HG02798 (cell line): ENCODE measurements at regions not wholly inside any gene's neighbourhood (a gene's known extent, or its start where the extent isn't known, plus 50 kb on each side); places are given as distances from the start of the nearest gene placed in this dataset.
"Not testable (repeated sequence)": the region's sequence is repeated elsewhere in the genome, so short reads cannot be mapped to it uniquely, and the experiment has no call there.

Experiments
- ATAC-seq: cut with Tn5 transposase; IDR thresholded peaks from one replicate; pipeline ENCODE4 v1.9.1; 2021; ENCODE audit warnings: mild to moderate bottlenecking; ENCODE audit not compliant: unreplicated experiment, poor library complexity

DNA sequence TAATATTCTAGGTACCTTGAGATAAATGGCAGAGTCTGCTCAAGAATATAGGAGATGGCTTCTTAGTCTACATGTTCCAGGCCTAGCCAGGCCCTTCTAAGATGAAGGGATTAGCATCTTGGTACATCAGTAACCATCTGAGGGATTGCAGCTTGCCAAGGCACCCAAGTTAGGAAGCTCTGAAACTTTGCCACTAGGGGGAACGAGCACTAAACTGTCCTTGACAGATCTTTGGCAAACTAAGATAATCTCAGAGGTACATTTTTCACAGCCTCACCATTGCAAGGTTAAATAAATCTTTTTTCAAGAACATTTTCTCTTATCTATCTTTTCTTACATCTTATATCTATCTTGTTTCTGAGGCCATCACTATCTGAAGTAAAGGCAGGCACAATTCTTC lies 351.2 kb downstream of the RAP2B start:
- no peak for ATAC-seq

DNA sequence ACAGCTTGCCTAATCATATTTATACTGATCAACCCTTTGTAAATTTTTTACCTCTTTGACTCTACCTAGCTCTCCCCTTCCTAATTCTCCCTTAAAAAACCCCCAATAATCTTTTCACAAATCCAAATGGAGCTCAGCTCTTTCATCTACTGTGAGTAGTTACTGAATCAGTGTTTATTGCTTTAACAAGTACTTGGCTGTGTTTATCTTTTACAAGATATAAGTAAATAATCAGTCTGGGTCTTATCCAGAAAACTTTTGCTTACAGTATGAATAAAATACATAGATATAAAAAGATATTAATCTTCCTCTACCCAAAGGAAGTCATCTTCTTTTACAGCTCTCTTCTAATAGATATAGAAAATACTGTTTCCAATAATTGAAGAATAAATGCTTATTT lies 366.4 kb downstream of the RAP2B start:
- no peak for ATAC-seq

DNA sequence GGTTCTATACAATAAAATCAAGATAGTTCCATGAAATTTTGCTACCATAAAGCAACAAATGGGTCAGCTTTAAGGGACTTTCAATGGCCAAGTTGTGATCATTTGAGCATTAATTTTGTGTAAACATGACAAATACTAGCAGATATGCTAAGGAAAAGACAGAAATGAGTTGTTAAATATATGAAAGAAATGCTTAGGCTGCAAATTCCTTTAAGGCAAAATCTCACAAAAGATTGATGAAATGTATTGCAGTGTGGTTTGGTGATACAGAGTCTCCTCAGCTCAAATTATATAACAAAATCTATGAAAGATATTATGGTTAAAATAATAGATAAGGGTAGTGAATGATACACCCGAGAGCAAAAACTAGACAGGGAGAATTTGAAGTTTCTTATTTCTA lies 377.2 kb downstream of the RAP2B start:
- ATAC-seq, result no peak

DNA sequence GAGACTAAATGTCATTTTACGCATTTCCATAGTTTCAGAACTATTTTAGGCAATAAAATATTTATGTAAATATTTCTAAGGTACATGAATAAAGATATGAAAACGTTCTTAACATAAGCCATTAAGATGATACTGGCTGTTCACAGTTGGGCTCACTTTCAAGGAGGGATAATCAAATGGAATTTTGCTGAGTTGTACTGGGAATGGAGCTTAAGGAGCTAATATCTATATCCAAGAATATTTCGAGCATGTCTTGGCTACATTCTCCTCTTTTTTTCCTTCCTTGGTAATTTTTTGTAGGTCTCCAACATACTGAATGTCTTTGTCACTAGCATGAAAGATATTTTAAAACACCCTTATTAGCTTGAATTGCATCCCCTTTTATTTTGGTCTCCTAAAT lies 383.4 kb downstream of the RAP2B start:
- ATAC-seq, result no peak

DNA sequence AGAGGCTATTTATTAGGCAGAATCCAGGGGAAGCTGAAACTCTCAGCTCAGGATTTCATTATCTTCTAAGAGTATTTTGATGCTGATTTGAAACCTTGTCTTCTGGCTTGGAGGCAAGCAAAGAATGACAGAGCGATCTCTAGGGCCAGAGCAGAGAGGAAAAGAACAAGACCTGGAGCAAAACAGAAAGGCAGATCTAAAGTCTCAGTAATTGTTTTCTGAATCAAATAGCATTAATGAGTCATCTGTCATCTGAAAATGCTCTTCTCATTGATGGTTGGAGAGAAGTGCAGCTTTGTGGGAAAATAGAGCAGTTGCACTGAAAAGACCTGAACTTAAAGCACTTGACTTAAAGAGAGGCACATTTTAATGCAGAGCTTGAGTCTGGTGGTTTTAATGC lies 385.9 kb downstream of the RAP2B start:
- ATAC-seq, result no peak

DNA sequence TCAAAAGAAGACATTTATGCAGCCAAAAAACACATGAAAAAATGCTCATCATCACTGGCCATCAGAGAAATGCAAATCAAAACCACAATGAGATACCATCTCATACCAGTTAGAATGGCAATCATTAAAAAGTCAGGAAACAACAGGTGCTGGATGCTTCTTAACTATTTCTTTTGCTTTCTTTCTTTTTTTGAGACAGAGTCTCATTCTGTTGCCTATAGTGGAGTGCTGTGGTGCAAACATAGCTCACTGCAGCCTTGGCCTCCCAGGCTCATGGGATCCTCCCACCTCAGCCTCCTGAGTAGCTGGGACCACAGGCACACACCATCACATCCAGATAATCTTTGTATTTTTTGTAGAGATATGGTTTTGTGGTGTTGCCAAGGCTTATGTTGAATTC lies 387.7 kb downstream of the RAP2B start:
- ATAC-seq, result not testable (repeated sequence)

DNA sequence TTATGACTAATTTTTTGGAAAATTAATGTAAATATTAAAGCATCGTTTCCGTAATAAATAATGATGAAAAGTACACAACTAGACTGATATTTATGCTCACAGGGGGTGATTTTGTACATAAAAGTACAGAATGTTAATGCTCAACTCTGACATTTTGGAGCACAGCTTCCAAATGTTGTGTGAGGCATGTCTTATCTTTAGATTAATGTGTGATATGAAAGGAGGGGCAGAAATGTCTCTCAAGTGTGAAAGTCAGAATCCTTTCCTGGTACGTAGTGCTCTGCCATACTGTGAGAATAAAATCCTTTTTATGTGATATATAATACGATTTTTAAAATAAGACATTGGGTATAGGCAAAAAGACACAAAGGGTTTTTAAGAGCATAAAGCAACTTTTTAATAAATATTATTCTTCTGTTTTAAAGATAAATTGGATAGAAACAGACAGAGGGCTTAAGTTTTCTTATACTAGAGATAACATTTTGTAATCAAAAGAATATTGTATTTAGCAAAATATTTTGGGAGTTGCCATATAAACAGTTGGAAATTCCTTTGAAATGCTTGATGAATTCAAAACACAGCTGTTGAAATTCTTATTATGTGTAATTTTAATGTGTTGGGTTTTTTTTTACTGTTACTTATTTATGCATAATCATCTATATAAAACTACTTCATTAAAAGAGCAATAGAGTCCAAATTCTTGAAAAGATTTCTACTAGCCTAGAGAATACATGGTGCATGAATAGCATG lies 389.7 kb downstream of the RAP2B start:
- no peak for ATAC-seq

DNA sequence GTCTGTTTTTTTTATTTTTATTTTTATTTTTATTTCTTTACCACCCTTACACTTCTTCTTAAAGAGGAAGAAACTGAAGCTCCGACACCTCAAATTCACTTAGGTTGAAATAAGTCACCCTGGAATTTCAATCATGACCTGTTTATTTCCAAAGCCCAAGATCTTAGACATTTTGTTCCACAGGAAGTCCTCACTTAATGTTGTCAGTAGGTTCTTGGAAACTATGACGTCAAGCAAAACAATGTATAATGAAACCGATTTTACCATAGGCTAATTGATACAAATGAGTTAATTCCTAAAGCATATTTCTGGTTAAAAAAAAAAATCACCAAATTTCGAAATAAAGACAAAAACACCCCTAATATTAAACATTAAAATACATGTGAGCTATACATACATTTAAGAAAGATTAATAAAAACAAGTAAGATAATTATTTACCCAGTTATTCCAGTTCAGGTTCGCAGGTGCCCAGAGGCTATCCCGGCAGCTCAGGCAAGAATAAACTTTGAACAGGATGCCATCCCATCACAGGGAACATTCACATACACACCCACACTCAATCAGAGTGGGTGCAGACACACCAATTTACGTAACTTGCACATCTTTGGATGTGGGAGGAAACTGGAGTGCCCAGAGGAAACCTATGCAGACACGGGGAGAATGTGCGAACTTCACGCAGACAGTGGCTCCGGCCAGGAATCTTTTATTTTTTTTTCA lies 391.0 kb downstream of the RAP2B start:
- no peak for ATAC-seq

DNA sequence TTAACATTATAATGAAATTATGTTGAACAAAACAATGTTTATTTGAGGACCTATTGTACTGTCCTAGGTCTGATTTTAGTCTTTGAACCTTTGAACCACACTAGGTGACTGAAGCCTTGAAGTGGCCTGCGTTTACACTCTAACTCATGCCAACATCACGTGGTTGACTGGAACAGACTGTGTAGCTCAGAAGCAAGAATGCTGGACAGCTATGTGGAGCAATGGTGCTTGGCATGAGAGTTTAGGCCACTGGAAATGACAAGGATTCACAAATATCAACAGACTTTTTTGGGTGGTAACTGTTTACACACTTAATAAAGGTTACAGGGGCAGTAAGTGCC lies 391.5 kb downstream of the RAP2B start:
- ATAC-seq, result no peak

DNA sequence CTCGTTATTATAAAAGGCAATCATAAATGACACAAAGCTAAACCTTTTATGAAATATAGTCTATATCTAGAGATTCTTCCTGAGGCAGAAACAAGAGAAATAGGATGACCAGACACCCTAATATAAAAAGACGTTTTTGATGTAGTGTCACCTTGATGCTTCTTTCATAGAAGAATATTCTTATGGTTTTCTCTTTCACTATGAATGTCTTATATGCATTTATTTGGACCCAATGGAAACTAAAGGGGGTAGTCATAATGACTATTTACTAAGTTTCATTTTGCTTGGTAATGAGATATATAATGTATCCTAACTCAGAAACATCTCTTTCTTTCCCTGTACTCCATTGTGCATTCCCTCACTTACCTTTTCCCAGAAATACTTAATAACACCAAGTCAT lies 393.9 kb downstream of the RAP2B start:
- ATAC-seq, result no peak

DNA sequence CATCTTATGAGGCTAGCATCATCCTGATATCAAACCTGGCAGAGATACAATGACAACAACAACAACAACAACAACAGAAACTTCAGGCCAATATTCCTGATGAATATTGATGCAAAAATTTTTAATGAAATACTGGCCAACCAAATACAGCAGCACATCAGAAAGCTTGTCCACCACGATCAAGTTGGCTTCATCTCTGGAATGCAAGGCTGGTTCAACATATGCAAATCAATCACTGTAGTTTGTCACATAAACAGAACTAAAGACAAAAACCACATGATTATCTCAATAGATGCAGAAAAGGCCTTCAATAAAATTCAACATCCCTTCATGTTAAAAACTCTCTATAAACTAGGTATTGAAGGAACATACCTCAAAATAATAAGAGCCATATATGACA lies 397.3 kb downstream of the RAP2B start:
- not testable (repeated sequence) for ATAC-seq

DNA sequence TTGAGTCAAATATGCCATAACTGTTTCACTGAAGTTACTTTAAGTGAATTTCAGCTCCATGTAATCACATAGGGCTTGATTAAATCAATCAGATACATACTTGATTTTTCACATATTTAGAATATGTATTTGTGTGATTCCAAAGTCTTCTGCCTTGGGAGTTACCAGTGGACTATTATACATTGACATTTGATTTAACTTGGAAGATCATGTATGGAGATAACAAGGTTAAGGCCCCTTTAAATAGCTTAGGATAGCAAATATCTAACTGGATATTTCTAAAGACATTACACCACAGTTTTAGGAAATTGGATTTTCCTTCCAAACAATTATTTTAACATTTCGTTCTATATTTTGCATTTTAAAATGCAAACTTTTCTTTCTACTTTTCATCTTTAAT lies 405.0 kb downstream of the RAP2B start:
- ATAC-seq, result no peak

DNA sequence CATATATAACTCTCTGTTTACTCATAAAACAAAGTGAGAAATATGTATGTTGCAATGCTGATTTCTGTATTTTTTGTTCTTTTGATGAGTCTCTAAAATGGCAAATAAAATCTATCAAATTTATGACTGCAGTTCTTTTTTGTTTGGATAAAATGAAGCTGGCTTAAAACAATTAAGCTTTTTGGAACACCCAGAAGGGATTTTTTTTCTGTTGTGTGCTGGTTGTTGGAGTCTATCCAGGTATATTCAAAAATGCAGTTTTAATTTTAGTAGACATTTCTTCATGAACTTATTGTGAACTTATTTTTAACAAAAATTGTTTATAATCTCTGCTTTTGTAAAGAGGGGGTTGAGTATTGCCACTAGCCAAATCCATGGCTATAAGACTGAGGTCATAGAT lies 405.5 kb downstream of the RAP2B start:
- no peak for ATAC-seq

DNA sequence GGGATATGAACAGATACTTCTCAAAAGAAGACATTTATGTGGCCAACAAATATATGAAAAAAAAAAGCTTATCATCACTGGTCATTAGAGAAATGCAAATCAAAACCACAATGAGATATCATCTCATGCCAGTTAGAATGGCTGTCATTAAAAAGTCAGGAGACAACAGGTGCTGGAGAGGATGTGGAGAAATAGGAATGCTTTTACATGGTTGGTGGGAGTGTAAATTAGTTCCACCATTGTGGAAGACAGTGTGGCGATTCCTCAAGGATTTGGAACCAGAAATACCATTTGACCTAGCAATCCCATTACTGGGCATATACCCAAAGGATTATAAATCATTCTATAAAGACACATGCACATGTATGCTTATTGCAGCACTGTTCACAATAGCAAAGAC lies 408.5 kb downstream of the RAP2B start:
- not testable (repeated sequence) for ATAC-seq

DNA sequence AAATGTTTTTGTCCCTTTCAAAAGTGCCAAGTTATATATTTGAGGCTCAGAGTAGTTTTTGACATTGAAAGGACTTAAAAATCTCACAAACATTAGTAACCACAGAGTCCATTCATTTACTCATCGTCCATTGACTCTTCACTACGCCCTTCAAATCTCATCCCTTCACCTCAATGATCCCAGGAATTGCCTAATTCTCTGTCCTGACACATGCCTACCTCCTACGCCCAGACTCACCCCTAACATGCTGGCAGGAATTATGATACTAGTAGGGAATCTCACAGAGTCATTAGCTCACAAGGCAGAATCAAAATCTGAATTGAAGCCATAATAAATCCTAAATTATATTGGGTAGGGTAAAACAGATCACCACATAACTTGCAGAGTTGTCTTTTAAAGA lies 410.1 kb downstream of the RAP2B start:
- ATAC-seq, result no peak

DNA sequence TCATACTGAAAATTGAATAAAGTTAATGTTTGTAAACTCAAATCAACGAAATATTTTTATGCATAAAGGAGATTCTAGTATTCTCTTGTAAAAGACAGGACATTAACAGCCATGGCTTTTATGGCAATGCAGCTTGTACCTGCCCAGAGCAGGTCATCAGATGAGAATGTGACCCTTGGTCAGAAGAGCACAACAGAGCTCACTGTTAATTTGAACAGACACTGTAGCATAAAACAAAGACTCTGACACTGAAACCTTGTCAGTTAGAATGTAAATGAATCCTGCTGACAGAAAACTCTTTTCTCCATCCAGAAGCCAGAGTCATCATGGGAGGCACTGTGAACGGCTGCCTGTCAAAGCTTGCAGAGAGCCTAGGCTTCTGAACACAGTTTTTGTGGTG lies 410.6 kb downstream of the RAP2B start:
- no peak for ATAC-seq

DNA sequence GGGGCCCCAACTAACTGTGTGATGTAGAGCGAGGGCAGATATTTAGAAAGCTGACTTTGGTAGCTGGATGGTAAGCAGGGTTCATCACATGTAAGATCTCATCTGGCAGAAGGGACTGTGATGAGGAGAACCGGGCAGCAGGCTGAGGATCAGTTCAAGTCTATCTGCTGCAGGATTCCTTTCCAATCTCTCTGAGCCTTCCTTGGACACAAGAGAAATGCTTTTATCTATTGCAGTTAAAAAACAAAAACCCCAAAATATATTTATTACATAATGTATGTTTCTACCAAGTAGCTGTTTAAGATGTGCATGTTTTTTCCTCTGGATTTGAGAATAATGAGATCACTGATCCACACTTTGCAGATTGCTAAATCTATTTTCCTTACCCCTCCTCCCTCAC lies 411.5 kb downstream of the RAP2B start:
- ATAC-seq, result no peak

DNA sequence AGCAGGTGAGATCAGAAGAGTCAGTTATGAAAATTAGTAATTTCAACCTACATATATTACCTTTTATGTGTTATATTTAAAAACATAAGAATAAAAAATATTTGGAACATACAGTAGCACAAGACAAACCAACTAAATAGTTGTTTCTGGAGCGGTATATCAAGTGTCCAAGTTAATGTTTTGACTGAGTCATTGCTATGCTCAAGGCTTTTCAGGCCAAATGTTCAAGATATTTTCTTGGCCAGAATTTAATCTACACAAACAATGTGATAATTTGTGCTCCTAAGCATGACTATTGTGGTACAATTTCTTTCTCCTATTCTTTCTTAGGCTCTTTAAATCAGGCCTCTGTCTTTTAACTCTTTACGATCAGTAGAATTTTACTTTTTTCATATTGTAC lies 412.4 kb downstream of the RAP2B start:
- no peak for ATAC-seq

DNA sequence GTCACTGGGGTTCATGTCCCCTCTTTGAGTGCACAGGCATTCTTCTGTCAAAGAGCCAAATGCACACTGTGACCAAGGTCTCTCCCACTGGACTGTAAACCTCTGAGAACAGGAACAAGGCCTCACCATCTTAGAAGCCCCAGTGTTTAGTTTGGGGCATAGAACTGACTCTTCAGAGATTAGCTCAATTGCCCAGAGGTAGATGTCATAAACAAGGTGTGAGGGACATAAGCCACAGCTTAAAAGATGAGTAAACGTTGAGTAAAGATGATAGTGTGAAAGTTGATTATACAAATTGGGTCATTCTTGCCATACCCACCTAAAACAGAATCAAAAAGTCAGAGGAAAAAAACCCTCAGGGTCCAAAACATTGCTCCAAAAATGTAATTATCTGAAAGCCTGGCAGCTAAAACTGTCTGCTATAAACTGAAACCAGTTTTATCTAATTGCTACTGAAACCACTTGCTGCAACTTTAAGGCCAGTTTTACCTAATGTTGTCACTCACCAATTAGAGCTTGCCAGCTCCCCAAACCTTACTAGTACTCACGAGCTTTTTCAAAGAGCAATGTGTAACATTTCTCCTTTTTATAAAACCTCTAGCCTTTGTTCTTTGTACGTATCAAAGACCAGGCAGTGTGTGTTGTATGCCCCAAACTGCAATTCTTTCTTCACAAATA lies 415.2 kb downstream of the RAP2B start:
- no peak for ATAC-seq

DNA sequence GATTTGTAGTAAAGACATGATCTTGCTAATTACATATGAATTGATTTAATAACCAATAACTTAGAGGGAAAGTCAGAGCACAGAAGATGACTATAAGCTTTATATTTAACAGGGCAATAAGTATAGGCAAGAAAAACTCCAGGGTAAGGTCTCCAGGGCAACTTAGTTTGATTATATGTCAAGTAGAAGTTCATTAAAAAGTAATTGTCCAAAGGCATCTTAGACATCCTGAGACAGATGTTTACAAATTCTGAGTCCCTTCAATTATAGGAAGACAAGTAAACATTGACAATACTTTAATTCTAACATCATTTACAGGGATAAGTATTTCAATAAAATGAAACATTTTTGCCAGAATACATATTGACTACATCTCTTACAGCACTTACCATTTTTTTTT lies 416.0 kb downstream of the RAP2B start:
- no peak for ATAC-seq

DNA sequence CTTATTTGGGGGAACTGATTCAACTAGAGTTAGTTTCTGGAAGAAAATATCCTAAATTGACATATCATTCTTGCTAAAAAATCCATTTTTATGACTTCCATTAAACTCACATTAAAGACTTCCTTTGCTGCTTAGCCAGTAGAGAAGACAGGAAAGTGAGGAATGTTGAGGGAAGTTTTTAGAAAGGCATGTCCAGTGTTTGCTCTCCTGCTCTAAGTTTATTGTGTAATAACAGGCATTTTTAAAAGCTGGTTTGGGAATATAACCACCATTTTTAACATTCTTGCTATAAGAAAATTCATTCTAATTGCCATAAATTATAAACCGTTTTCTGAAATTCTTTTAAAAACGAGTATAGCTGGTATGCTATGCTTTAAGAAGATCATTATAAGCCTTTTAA lies 428.0 kb downstream of the RAP2B start:
- ATAC-seq, result no peak
